ENCODE measurements at regions not wholly inside any gene's neighbourhood (a gene's known extent, or its start where the extent isn't known, plus 50 kb on each side); places are given as distances from the start of the nearest gene placed in this dataset.

DNA sequence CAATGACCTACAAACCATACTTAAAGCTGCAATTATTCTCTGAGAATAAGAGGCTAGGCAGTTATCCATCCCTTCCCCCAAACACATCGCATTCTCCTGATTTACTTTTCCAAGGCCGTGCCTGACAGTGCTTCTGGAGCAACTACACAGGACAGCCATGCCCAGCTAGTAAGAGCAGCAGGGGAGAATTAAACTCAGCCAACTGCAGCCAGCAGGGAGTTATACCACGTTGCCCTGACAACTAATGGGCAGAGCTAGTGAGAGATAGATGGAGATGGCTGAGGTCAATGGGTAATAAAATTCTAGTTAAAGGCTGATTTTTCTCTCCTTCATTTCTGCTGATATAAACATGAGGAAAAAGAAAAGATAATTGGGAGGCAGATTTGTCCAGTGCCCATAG is 193.8 kb upstream of the PPP2R3A start:
- H3K4me1 ChIP-seq: no peaks in the 10 kb centered on the region
- ATAC-seq (ENCODE audit: low FRiP score in 2 of 2): no peak
- no peak overlapping the region for H3K4me3 ChIP-seq
- H3K9me3 ChIP-seq: no peaks in the 10 kb centered on the region
- no peaks in the 10 kb centered on the region for H3K27me3 ChIP-seq
- TF ChIP-seq EP300 (IDR thresholded peaks at IDR 0.05): no peak
- TF ChIP-seq, protein P1, sequence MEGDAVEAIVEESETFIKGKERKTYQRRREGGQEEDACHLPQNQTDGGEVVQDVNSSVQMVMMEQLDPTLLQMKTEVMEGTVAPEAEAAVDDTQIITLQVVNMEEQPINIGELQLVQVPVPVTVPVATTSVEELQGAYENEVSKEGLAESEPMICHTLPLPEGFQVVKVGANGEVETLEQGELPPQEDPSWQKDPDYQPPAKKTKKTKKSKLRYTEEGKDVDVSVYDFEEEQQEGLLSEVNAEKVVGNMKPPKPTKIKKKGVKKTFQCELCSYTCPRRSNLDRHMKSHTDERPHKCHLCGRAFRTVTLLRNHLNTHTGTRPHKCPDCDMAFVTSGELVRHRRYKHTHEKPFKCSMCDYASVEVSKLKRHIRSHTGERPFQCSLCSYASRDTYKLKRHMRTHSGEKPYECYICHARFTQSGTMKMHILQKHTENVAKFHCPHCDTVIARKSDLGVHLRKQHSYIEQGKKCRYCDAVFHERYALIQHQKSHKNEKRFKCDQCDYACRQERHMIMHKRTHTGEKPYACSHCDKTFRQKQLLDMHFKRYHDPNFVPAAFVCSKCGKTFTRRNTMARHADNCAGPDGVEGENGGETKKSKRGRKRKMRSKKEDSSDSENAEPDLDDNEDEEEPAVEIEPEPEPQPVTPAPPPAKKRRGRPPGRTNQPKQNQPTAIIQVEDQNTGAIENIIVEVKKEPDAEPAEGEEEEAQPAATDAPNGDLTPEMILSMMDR (IDR thresholded peaks at IDR 0.05): no peak
- no peak for TF ChIP-seq POLR2A (IDR thresholded peaks at IDR 0.05)
- TF ChIP-seq POLR2AphosphoS5 (IDR thresholded peaks at IDR 0.05): no peak
- no peaks in the 10 kb centered on the region for H3K36me3 ChIP-seq
- H3K27ac ChIP-seq: no peak overlapping the region
- 60 to 62% methylated on average over 3 of the region's 3 CpGs for WGBS, 2 donors
- DNase-seq: no peak

DNA sequence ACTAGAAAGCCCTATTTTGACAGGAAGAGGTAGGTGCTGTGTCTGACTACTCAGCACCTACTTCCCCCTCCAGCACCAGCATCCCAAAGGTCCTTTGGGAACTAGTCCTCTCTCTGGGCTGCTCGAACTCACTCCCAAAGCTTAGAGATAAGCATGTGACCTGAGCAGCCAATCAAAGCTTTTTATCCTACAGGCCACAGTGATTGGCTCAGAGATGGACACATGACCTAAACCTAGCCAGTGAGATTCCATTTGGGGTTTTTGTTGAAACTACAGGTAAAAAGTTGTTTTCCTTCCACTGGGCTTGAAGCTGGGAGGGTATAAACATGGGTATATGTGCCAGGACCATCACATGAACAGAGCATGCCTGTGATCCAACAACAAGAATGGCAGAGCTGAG is 186.5 kb upstream of the PPP2R3A start:
- H3K27ac ChIP-seq: no peak overlapping the region
- no peaks in the 10 kb centered on the region for H3K4me1 ChIP-seq
- no peak for TF ChIP-seq EP300 (IDR thresholded peaks at IDR 0.05)
- TF ChIP-seq, protein P1 (IDR thresholded peaks at IDR 0.05): no peak
- no peak for TF ChIP-seq POLR2AphosphoS5 (IDR thresholded peaks at IDR 0.05)
- no peak for TF ChIP-seq POLR2A (IDR thresholded peaks at IDR 0.05)
- WGBS, 2 donors: 62 to 90% methylated on average over 1 of the region's 1 CpG
- H3K9me3 ChIP-seq: no peaks in the 10 kb centered on the region
- H3K27me3 ChIP-seq: no peaks in the 10 kb centered on the region
- DNase-seq: no peak
- no peak overlapping the region for H3K4me3 ChIP-seq
- ATAC-seq (ENCODE audit: low FRiP score in 2 of 2): no peak
- no peaks in the 10 kb centered on the region for H3K36me3 ChIP-seq

DNA sequence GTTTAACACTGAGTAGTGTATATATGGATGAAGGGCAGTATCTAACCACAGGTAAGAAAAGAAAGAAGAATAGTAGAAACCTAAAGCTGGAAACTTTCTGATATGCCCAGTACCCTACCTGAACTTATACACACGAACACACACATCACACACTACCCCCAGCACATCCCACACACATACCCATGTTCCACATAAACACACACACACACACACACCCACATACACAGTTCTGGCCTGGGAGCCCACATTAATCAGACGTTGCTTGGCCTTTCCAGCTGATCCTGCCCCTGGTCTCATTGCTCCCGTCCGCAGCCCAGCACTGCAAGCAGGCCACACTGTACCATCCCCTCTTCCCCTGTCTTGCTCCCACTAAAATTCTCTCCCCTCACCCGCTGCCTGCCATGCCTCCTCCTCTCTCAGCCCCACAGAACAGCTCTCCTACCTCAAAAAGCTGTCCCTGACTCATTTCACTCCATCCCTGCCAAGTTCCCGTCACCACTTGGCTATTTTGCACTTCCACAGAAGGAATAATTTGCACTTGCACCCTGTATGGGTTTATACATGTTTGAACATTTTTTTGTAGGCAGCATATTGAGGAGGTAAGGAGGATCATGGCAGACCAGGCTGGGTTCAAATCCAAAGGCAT is 185.8 kb upstream of the PPP2R3A start:
- no peaks in the 10 kb centered on the region for H3K36me3 ChIP-seq
- H3K4me3 ChIP-seq: no peak overlapping the region
- TF ChIP-seq, protein P1 (IDR thresholded peaks at IDR 0.05): no peak
- TF ChIP-seq EP300 (IDR thresholded peaks at IDR 0.05): no peak
- TF ChIP-seq POLR2A (IDR thresholded peaks at IDR 0.05): no peak
- no peak for TF ChIP-seq POLR2AphosphoS5 (IDR thresholded peaks at IDR 0.05)
- no peaks in the 10 kb centered on the region for H3K27me3 ChIP-seq
- H3K9me3 ChIP-seq: no peaks in the 10 kb centered on the region
- 76 to 79% methylated on average over 6 of the region's 6 CpGs for WGBS, 2 donors
- no peak overlapping the region for H3K27ac ChIP-seq
- no peak for DNase-seq
- ATAC-seq (ENCODE audit: low FRiP score in 2 of 2): no peak
- no peaks in the 10 kb centered on the region for H3K4me1 ChIP-seq

DNA sequence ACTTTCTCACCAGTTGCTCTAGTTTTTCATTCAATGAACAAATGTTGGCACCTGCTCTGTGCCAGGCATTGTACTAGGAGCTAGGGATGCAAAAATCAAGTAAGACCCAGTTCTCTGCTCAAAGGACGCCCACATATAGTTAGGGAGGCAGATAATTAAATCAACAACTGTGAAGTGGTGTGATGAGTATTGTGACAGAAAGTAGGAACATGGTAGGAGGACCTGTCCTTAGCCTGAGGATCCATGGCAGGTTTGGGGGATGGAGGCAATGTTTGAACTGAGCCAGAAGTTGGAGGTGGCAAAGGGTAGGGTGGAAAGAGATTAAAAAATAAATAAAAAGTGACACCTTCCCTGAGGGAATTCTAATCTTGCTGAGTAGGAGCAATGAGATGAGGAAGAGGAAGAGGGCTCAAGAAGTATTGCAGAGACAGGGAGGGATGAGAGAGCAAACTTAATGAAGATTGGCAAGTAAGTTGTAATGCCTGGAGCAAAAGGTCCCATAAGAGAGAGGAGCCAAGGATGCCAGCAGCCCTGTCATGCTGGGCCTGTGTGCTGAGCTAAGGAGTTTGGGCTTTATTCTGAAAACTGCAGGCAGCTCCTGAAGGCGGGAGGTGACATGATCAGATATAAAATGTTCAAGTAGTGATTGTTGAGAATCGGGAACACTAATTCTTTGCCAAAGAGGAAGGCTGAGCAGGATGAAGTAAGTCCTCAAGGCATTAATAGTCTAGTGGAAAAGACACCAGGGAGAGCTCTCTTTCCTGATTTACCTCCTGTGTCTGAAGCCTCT is 184.3 kb upstream of the PPP2R3A start:
- ATAC-seq (ENCODE audit: low FRiP score in 2 of 2) (no peak), DNase-seq (no peak)
- no peak overlapping the region for H3K4me3 ChIP-seq
- TF ChIP-seq, protein P1 (IDR thresholded peaks at IDR 0.05): no peak
- TF ChIP-seq POLR2A (IDR thresholded peaks at IDR 0.05): no peak
- no peak for TF ChIP-seq POLR2AphosphoS5 (IDR thresholded peaks at IDR 0.05)
- no peak for TF ChIP-seq EP300 (IDR thresholded peaks at IDR 0.05)
- 75 to 92% methylated on average over 3 of the region's 3 CpGs for WGBS, 2 donors
- no peaks in the 10 kb centered on the region for H3K4me1 ChIP-seq
- H3K27me3 ChIP-seq: no peaks in the 10 kb centered on the region
- no peaks in the 10 kb centered on the region for H3K9me3 ChIP-seq
- no peaks in the 10 kb centered on the region for H3K36me3 ChIP-seq
- H3K27ac ChIP-seq: no peak overlapping the region
